ENCODE measurements at regions not wholly inside any gene's neighbourhood (a gene's known extent, or its start where the extent isn't known, plus 50 kb on each side); places are given as distances from the start of the nearest gene placed in this dataset.

DNA sequence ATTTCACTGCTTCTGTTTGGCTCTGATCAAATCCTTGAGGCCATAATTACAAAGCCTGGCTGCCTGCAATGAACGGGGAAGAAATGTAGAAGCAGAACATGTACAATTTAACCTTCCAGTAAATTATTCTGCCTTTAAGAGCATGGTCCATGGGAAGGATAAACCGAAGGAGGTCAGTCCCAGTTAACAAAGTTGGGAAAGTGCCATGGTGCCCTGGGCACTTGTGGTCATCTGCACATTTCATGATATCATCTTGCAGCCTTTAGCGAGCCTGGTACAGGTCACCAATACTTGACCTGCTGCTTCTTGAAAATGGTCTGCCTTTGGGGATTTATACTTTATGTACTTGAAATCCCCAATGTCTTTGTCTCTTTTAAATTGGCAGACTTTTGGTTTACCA, 175.9 kb upstream of the KITLG start:
- Histone ChIP-seq H3K9me3 (ENCODE audit: control insufficient read depth, low read depth, low read length) (peaks cover 2% of the 10 kb centered on the region), H3K9me1 (ENCODE audit: control insufficient read depth, extremely low read depth, insufficient read depth, low read length) (no peaks in the 10 kb centered on the region), H3K4me1 (ENCODE audit: control insufficient read depth, extremely low read depth, insufficient read depth, low read length) (no peaks in the 10 kb centered on the region), H3K79me2 (ENCODE audit: control insufficient read depth, insufficient read depth, low read length) (no peaks in the 10 kb centered on the region), H3K27me3 (ENCODE audit: control insufficient read depth, extremely low read depth, insufficient read depth, low read length) (no peaks in the 10 kb centered on the region), H3K27ac (ENCODE audit: control insufficient read depth, insufficient read depth, low read length) (no peak overlapping the region), H4K20me1 (ENCODE audit: control insufficient read depth, extremely low read depth, insufficient read depth, low read length) (no peaks in the 10 kb centered on the region), H2AFZ (ENCODE audit: control insufficient read depth, low read length) (no peak overlapping the region), H3K36me3 (ENCODE audit: control insufficient read depth in 2 of 2, extremely low read depth in 1 of 2, insufficient read depth in 2 of 2, low read length in 2 of 2) (no peaks in the 10 kb centered on the region), H3K4me2 (ENCODE audit: control insufficient read depth, extremely low read depth, insufficient read depth, low read depth, low read length) (no peak overlapping the region), H3K9ac (ENCODE audit: control insufficient read depth, extremely low read depth, insufficient read depth, low read length) (no peak overlapping the region), H3K4me3 (ENCODE audit: control insufficient read depth in 2 of 3, extremely low read depth in 1 of 3, insufficient read depth in 2 of 3, low read depth in 1 of 3, low read length in 3 of 3) (no peak overlapping the region)
- dilution Hi-C loops (cut with MboI; ENCODE audit: extremely low pct_ligation_motif_present, low sequenced_read_pairs), result no loop called here
- TF ChIP-seq EZH2 (IDR thresholded peaks at IDR 0.05; ENCODE audit: low read length), result no peak
- TF ChIP-seq, protein P1, sequence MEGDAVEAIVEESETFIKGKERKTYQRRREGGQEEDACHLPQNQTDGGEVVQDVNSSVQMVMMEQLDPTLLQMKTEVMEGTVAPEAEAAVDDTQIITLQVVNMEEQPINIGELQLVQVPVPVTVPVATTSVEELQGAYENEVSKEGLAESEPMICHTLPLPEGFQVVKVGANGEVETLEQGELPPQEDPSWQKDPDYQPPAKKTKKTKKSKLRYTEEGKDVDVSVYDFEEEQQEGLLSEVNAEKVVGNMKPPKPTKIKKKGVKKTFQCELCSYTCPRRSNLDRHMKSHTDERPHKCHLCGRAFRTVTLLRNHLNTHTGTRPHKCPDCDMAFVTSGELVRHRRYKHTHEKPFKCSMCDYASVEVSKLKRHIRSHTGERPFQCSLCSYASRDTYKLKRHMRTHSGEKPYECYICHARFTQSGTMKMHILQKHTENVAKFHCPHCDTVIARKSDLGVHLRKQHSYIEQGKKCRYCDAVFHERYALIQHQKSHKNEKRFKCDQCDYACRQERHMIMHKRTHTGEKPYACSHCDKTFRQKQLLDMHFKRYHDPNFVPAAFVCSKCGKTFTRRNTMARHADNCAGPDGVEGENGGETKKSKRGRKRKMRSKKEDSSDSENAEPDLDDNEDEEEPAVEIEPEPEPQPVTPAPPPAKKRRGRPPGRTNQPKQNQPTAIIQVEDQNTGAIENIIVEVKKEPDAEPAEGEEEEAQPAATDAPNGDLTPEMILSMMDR (optimal IDR thresholded peaks at IDR 0.05 in 1 of 3, IDR thresholded peaks at IDR 0.05 in 1 of 3, conservative IDR thresholded peaks at IDR 0.05 in 1 of 3; ENCODE audit: extremely low read depth in 1 of 3, insufficient read depth in 2 of 3, low read length in 3 of 3), result no peak
- FAIRE-seq, result no peak
- DNase-seq (ENCODE audit: low read depth, low spot score), result no peak

DNA sequence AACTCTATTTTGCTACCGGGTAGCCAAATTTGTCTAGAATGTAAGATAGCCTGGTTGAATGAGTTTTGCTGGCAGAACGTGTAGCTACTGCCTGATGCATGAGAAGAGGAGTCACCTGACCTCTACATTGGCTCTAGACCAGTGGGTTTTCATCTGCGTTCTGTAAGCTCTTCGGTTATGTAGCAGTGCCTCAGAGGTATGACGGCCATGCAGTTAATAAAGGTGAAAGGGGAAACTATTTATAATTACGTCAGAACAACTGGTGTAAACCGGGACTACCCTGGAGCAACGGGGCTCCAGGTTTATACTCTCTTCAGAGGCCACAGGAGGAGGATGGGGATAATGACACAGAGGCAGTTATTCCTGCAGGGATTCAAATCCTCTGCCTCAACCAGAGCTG, 173.4 kb upstream of the KITLG start:
- no peaks in the 10 kb centered on the region for H3K4me1 ChIP-seq (ENCODE audit: control insufficient read depth, extremely low read depth, insufficient read depth, low read length)
- no peak for TF ChIP-seq EZH2 (IDR thresholded peaks at IDR 0.05; ENCODE audit: low read length)
- TF ChIP-seq, protein P1 (optimal IDR thresholded peaks at IDR 0.05 in 1 of 3, IDR thresholded peaks at IDR 0.05 in 1 of 3, conservative IDR thresholded peaks at IDR 0.05 in 1 of 3; ENCODE audit: extremely low read depth in 1 of 3, insufficient read depth in 2 of 3, low read length in 3 of 3), result no peak
- no peak for FAIRE-seq
- no peak overlapping the region for H3K4me3 ChIP-seq (ENCODE audit: control insufficient read depth in 2 of 3, extremely low read depth in 1 of 3, insufficient read depth in 2 of 3, low read depth in 1 of 3, low read length in 3 of 3)
- H3K4me2 ChIP-seq (ENCODE audit: control insufficient read depth, extremely low read depth, insufficient read depth, low read depth, low read length), result no peak overlapping the region
- H3K36me3 ChIP-seq (ENCODE audit: control insufficient read depth in 2 of 2, extremely low read depth in 1 of 2, insufficient read depth in 2 of 2, low read length in 2 of 2), result no peaks in the 10 kb centered on the region
- H3K27me3 ChIP-seq (ENCODE audit: control insufficient read depth, extremely low read depth, insufficient read depth, low read length), result no peaks in the 10 kb centered on the region
- no peak overlapping the region for H3K27ac ChIP-seq (ENCODE audit: control insufficient read depth, insufficient read depth, low read length)
- H4K20me1 ChIP-seq (ENCODE audit: control insufficient read depth, extremely low read depth, insufficient read depth, low read length), result no peaks in the 10 kb centered on the region
- H3K9me1 ChIP-seq (ENCODE audit: control insufficient read depth, extremely low read depth, insufficient read depth, low read length), result no peaks in the 10 kb centered on the region
- dilution Hi-C loops (cut with MboI; ENCODE audit: extremely low pct_ligation_motif_present, low sequenced_read_pairs), result no loop called here
- DNase-seq (ENCODE audit: low read depth, low spot score), result no peak
- H2AFZ ChIP-seq (ENCODE audit: control insufficient read depth, low read length), result no peak overlapping the region
- no peak overlapping the region for H3K9ac ChIP-seq (ENCODE audit: control insufficient read depth, extremely low read depth, insufficient read depth, low read length)
- peaks cover 2% of the 10 kb centered on the region for H3K9me3 ChIP-seq (ENCODE audit: control insufficient read depth, low read depth, low read length)
- no peaks in the 10 kb centered on the region for H3K79me2 ChIP-seq (ENCODE audit: control insufficient read depth, insufficient read depth, low read length)
